ENCODE measurements at regions not wholly inside any gene's neighbourhood (a gene's known extent, or its start where the extent isn't known, plus 50 kb on each side); places are given as distances from the start of the nearest gene placed in this dataset.

DNA sequence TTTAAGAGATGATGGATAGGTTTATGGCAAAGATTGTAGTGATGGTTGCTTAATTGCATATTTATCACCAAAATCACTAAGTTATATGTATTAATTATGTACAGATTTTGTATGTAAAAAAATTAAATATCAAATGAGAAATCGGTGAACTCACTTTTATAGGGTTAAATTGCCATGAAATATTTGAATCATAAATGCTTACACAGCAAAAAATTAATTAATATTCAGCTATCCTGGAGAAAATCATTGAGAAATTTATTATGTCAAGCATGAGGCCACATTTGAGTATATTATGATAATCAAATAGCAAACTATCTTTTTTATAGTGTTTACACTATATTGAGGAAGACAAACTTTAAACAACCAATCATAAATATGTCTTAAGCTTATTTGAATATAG, 239.4 kb upstream of the BRINP3 start:
- TF ChIP-seq, protein P1, sequence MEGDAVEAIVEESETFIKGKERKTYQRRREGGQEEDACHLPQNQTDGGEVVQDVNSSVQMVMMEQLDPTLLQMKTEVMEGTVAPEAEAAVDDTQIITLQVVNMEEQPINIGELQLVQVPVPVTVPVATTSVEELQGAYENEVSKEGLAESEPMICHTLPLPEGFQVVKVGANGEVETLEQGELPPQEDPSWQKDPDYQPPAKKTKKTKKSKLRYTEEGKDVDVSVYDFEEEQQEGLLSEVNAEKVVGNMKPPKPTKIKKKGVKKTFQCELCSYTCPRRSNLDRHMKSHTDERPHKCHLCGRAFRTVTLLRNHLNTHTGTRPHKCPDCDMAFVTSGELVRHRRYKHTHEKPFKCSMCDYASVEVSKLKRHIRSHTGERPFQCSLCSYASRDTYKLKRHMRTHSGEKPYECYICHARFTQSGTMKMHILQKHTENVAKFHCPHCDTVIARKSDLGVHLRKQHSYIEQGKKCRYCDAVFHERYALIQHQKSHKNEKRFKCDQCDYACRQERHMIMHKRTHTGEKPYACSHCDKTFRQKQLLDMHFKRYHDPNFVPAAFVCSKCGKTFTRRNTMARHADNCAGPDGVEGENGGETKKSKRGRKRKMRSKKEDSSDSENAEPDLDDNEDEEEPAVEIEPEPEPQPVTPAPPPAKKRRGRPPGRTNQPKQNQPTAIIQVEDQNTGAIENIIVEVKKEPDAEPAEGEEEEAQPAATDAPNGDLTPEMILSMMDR (IDR thresholded peaks at IDR 0.05): no peak
- no peak for TF ChIP-seq EP300 (IDR thresholded peaks at IDR 0.05)

Data from upper lobe of left lung (tissue), 4 donors.